WTC11 (cell line): ENCODE measurements at regions not wholly inside any gene's neighbourhood (a gene's known extent, or its start where the extent isn't known, plus 50 kb on each side); places are given as distances from the start of the nearest gene placed in this dataset.

Experiments used
- CTCF ChIP-seq: fragments of 200-600 bp; IDR thresholded peaks from 2 replicates; pipeline ENCODE4 v1.8.0; 2022; ENCODE audit warnings: antibody characterized with exemption
- E2F4 ChIP-seq: sonication (generic); formaldehyde crosslinking; IDR thresholded peaks from 2 replicates; pipeline ENCODE4 v1.8.1; 2022; ENCODE audit warnings: low read depth, mild to moderate bottlenecking, moderate library complexity, missing genetic modification reagents, borderline replicate concordance
- ESRRA ChIP-seq: sonication (generic); formaldehyde crosslinking; IDR thresholded peaks from 2 replicates; pipeline ENCODE4 v1.8.1; 2022; ENCODE audit warnings: mild to moderate bottlenecking, missing genetic modification reagents, borderline replicate concordance
- MYBL2 ChIP-seq: sonication (generic); formaldehyde crosslinking; IDR thresholded peaks from 2 replicates; pipeline ENCODE4 v1.8.1; 2023; ENCODE audit warnings: mild to moderate bottlenecking, moderate library complexity, missing genetic modification reagents
- RELA ChIP-seq: sonication (generic); formaldehyde crosslinking; IDR thresholded peaks from 2 replicates; pipeline ENCODE4 v1.8.1; 2022; ENCODE audit warnings: missing genetic modification reagents, mild to moderate bottlenecking, borderline replicate concordance
- SMAD3 ChIP-seq: sonication (generic); formaldehyde crosslinking; IDR thresholded peaks from 2 replicates; pipeline ENCODE4 v1.8.0; 2022; ENCODE audit warnings: missing genetic modification reagents, mild to moderate bottlenecking, borderline replicate concordance
- ZNF138 ChIP-seq: sonication (generic); formaldehyde crosslinking; conservative IDR thresholded peaks from 2 replicates; pipeline ENCODE4 v1.8.1; 2022; ENCODE audit warnings: mild to moderate bottlenecking, moderate library complexity, missing genetic modification reagents
- ZNF423 ChIP-seq: fragments of 250-450 bp; sonication (Bioruptor Pico); IDR thresholded peaks from 2 replicates; pipeline ENCODE4 v2.1.2; 2022; ENCODE audit warnings: mild to moderate bottlenecking, moderate library complexity
- TF ChIP-seq, protein P1 (sequence below): sonication (generic); formaldehyde crosslinking; IDR thresholded peaks from 2 replicates; pipeline ENCODE4 v1.8.0; 2022; ENCODE audit warnings: mild to moderate bottlenecking, missing genetic modification reagents
- TF ChIP-seq, protein P2 (sequence below): sonication (generic); formaldehyde crosslinking; IDR thresholded peaks from 2 replicates; pipeline ENCODE4 v1.8.0; 2022; ENCODE audit warnings: mild to moderate bottlenecking, missing genetic modification reagents
- TF ChIP-seq, protein P3 (sequence below): sonication (generic); formaldehyde crosslinking; IDR thresholded peaks from 2 replicates; pipeline ENCODE4 v1.8.0; 2022; ENCODE audit warnings: missing genetic modification reagents

- TF ChIP-seq ESRRA (CRISPR knock-in tag) (no peak), ZNF138 (CRISPR knock-in tag) (no peak), CTCF (no peak), ZNF423 (CRISPR knock-in tag) (no peak), SMAD3 (CRISPR knock-in tag) (no peak), RELA (CRISPR knock-in tag) (no peak), E2F4 (no peak), MYBL2 (no peak)
- TF ChIP-seq, protein P1, sequence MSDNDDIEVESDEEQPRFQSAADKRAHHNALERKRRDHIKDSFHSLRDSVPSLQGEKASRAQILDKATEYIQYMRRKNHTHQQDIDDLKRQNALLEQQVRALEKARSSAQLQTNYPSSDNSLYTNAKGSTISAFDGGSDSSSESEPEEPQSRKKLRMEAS (CRISPR knock-in tag): no peak
- TF ChIP-seq, protein P2, sequence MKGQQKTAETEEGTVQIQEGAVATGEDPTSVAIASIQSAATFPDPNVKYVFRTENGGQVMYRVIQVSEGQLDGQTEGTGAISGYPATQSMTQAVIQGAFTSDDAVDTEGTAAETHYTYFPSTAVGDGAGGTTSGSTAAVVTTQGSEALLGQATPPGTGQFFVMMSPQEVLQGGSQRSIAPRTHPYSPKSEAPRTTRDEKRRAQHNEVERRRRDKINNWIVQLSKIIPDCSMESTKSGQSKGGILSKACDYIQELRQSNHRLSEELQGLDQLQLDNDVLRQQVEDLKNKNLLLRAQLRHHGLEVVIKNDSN (CRISPR knock-in tag): no peak
- TF ChIP-seq, protein P3, sequence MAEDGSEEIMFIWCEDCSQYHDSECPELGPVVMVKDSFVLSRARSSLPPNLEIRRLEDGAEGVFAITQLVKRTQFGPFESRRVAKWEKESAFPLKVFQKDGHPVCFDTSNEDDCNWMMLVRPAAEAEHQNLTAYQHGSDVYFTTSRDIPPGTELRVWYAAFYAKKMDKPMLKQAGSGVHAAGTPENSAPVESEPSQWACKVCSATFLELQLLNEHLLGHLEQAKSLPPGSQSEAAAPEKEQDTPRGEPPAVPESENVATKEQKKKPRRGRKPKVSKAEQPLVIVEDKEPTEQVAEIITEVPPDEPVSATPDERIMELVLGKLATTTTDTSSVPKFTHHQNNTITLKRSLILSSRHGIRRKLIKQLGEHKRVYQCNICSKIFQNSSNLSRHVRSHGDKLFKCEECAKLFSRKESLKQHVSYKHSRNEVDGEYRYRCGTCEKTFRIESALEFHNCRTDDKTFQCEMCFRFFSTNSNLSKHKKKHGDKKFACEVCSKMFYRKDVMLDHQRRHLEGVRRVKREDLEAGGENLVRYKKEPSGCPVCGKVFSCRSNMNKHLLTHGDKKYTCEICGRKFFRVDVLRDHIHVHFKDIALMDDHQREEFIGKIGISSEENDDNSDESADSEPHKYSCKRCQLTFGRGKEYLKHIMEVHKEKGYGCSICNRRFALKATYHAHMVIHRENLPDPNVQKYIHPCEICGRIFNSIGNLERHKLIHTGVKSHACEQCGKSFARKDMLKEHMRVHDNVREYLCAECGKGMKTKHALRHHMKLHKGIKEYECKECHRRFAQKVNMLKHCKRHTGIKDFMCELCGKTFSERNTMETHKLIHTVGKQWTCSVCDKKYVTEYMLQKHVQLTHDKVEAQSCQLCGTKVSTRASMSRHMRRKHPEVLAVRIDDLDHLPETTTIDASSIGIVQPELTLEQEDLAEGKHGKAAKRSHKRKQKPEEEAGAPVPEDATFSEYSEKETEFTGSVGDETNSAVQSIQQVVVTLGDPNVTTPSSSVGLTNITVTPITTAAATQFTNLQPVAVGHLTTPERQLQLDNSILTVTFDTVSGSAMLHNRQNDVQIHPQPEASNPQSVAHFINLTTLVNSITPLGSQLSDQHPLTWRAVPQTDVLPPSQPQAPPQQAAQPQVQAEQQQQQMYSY: no peak
Observed at GRCh38 chrX:26352891-26353430, 137.0 kb downstream of the MAGEB5 start.
